ENCODE measurements at regions not wholly inside any gene's neighbourhood (a gene's known extent, or its start where the extent isn't known, plus 50 kb on each side); places are given as distances from the start of the nearest gene placed in this dataset.

GRCh38 chr3:124478830-124479229 lies 251.4 kb upstream of the UMPS start:
- Mint-ChIP-seq H3K4me1 (ENCODE audit: insufficient read depth, unreplicated experiment) (no peaks in the 10 kb centered on the region), H3K36me3 (ENCODE audit: insufficient read depth, unreplicated experiment) (no peaks in the 10 kb centered on the region), H3K4me3 (ENCODE audit: unreplicated experiment) (no peak overlapping the region), H3K27me3 (ENCODE audit: insufficient read depth, unreplicated experiment) (peaks cover 81% of the 10 kb centered on the region), H3K9me3 (ENCODE audit: unreplicated experiment) (no peaks in the 10 kb centered on the region), H3K27ac (ENCODE audit: low read depth, unreplicated experiment) (no peak overlapping the region)
- CTCF ChIA-PET: interaction anchor here (0.8 to 1.1 kb wide), 3 partner anchors 10 to 127 kb away, joined by 4 to 8 read pairs (median 6); no protein-coding TSS in a partner anchor
- TF ChIP-seq CTCF (IDR thresholded peaks at IDR 0.05; ENCODE audit: unreplicated experiment): no peak
- intact Hi-C loops (cut with micrococcal nuclease): no loop called here
- BruUV-seq (replicated peaks): no TSS peak
- DNase-seq (ENCODE audit: unreplicated experiment): no peak
- POLR2A ChIA-PET: no interaction called here

GRCh38 chr3:124483915-124484470 lies 246.3 kb upstream of the UMPS start:
- no peak overlapping the region for H3K27ac Mint-ChIP-seq (ENCODE audit: low read depth, unreplicated experiment)
- H3K4me3 Mint-ChIP-seq (ENCODE audit: unreplicated experiment): no peak overlapping the region
- peaks cover 60% of the 10 kb centered on the region for H3K27me3 Mint-ChIP-seq (ENCODE audit: insufficient read depth, unreplicated experiment)
- CTCF ChIA-PET: interaction anchor here (0.7 to 1.4 kb wide), 2 partner anchors 65 to 67 kb away, joined by 3 read pairs; no protein-coding TSS in a partner anchor
- no peaks in the 10 kb centered on the region for H3K9me3 Mint-ChIP-seq (ENCODE audit: unreplicated experiment)
- intact Hi-C loops (cut with micrococcal nuclease): no loop called here
- no peak for TF ChIP-seq CTCF (IDR thresholded peaks at IDR 0.05; ENCODE audit: unreplicated experiment)
- H3K36me3 Mint-ChIP-seq (ENCODE audit: insufficient read depth, unreplicated experiment): no peaks in the 10 kb centered on the region
- POLR2A ChIA-PET: no interaction called here
- BruUV-seq (replicated peaks): no TSS peak
- no peaks in the 10 kb centered on the region for H3K4me1 Mint-ChIP-seq (ENCODE audit: insufficient read depth, unreplicated experiment)
- DNase-seq (ENCODE audit: unreplicated experiment): peak; percentile 31

GRCh38 chr3:124486324-124486723 lies 243.9 kb upstream of the UMPS start:
- no TSS peak for BruUV-seq (replicated peaks)

GRCh38 chr3:124489506-124489905 lies 240.7 kb upstream of the UMPS start:
- peaks cover 5% of the 10 kb centered on the region for H3K4me1 Mint-ChIP-seq (ENCODE audit: insufficient read depth, unreplicated experiment)
- ChIA-PET POLR2A (interaction anchor here (1.2 kb wide), 1 partner anchor 16 kb away, joined by 3 read pairs; no protein-coding TSS in a partner anchor), CTCF (interaction anchor here (0.6 to 5.7 kb wide), 6 partner anchors 11 to 968 kb away, joined by 4 to 76 read pairs (median 6); no protein-coding TSS in a partner anchor)
- H3K36me3 Mint-ChIP-seq (ENCODE audit: insufficient read depth, unreplicated experiment): no peaks in the 10 kb centered on the region
- H3K27ac Mint-ChIP-seq (ENCODE audit: low read depth, unreplicated experiment): no peak overlapping the region
- TF ChIP-seq CTCF (IDR thresholded peaks at IDR 0.05; ENCODE audit: unreplicated experiment): no peak
- no peak overlapping the region for H3K4me3 Mint-ChIP-seq (ENCODE audit: unreplicated experiment)
- intact Hi-C loops (cut with micrococcal nuclease): no loop called here
- no peak for DNase-seq (ENCODE audit: unreplicated experiment)
- H3K27me3 Mint-ChIP-seq (ENCODE audit: insufficient read depth, unreplicated experiment): peaks cover 14% of the 10 kb centered on the region
- no TSS peak for BruUV-seq (replicated peaks)
- no peaks in the 10 kb centered on the region for H3K9me3 Mint-ChIP-seq (ENCODE audit: unreplicated experiment)

More at GRCh38 chr3:124486324-124486723, 243.9 kb upstream of the UMPS start:
- peak; percentile 13 for DNase-seq (ENCODE audit: unreplicated experiment)
- POLR2A ChIA-PET: no interaction called here
- Mint-ChIP-seq H3K4me1 (ENCODE audit: insufficient read depth, unreplicated experiment) (no peaks in the 10 kb centered on the region), H3K27me3 (ENCODE audit: insufficient read depth, unreplicated experiment) (peaks cover 42% of the 10 kb centered on the region), H3K4me3 (ENCODE audit: unreplicated experiment) (no peak overlapping the region), H3K9me3 (ENCODE audit: unreplicated experiment) (no peaks in the 10 kb centered on the region), H3K36me3 (ENCODE audit: insufficient read depth, unreplicated experiment) (no peaks in the 10 kb centered on the region), H3K27ac (ENCODE audit: low read depth, unreplicated experiment) (no peak overlapping the region)
- CTCF ChIA-PET: interaction anchor here (0.7 to 2.0 kb wide), 8 partner anchors 17 to 134 kb away, joined by 3 to 9 read pairs (median 4); no protein-coding TSS in a partner anchor
- intact Hi-C loops (cut with micrococcal nuclease): no loop called here
- peak; percentile 7 for TF ChIP-seq CTCF (IDR thresholded peaks at IDR 0.05; ENCODE audit: unreplicated experiment)

All from MCF 10A (cell line).